Adrenal gland (tissue), 5 donors: ENCODE measurements at regions not wholly inside any gene's neighbourhood (a gene's known extent, or its start where the extent isn't known, plus 50 kb on each side); places are given as distances from the start of the nearest gene placed in this dataset.

Experiments used
- POLR2A ChIP-seq, 2 donors: fragments of 450-650 bp; IDR thresholded peaks; one replicate each; pipeline ENCODE4 v1.6.1; 2017; ENCODE audit warnings: antibody characterized with exemption in 2 of 2, mild to moderate bottlenecking in 2 of 2, moderate library complexity in 1 of 2
- TF ChIP-seq, protein P1 (sequence below), 6 experiments: fragments of 450-650 bp in 4 of 6; fragments of 200-600 bp in 2 of 6; sonication (generic) in 1 of 6; IDR thresholded peaks; 1 replicate in 5 of 6; 2 replicates in 1 of 6; pipeline versions ENCODE4 v1.5.1 to v1.8.0; 2016 to 2021; ENCODE audit warnings: antibody characterized with exemption in 6 of 6, mild to moderate bottlenecking in 2 of 6, moderate library complexity in 1 of 6
- donor health status: DM: no; HTN: no; CAD: no.

DNA sequence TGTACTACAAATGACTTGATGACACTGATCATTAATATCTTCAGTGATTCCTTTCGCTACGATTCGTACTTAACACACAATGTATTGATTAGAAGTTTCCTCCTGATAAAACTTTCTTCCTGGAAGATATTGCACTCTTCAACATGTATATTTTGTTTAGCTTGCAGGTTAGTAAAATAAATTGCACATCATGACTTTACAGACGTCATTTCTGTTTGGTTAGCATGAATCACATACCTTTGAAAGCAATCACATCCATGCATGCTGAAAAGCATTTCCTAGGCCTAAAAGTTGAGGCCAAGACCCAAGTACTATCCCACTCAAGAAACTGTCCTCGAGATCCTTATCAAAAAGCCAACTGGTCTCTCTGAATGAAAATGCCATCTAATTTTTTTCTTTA lies 1841.0 kb upstream of the PCDH7 start:
- TF ChIP-seq, protein P1, sequence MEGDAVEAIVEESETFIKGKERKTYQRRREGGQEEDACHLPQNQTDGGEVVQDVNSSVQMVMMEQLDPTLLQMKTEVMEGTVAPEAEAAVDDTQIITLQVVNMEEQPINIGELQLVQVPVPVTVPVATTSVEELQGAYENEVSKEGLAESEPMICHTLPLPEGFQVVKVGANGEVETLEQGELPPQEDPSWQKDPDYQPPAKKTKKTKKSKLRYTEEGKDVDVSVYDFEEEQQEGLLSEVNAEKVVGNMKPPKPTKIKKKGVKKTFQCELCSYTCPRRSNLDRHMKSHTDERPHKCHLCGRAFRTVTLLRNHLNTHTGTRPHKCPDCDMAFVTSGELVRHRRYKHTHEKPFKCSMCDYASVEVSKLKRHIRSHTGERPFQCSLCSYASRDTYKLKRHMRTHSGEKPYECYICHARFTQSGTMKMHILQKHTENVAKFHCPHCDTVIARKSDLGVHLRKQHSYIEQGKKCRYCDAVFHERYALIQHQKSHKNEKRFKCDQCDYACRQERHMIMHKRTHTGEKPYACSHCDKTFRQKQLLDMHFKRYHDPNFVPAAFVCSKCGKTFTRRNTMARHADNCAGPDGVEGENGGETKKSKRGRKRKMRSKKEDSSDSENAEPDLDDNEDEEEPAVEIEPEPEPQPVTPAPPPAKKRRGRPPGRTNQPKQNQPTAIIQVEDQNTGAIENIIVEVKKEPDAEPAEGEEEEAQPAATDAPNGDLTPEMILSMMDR (IDR thresholded peaks at IDR 0.05): no peak
- TF ChIP-seq POLR2A (IDR thresholded peaks at IDR 0.05): no peak
